Common myeloid progenitor, CD34-positive (primary cell): ENCODE measurements at regions not wholly inside any gene's neighbourhood (a gene's known extent, or its start where the extent isn't known, plus 50 kb on each side); places are given as distances from the start of the nearest gene placed in this dataset.
"Not testable (repeated sequence)": the region's sequence is repeated elsewhere in the genome, so short reads cannot be mapped to it uniquely, and the experiment has no call there.

Source experiments
- CTCF ChIA-PET: fragments of 350-600 bp; sonication (Branson Sonifier 250); formaldehyde crosslinking; loops from one replicate; lab custom pipeline; 2021; ENCODE audit warnings: antibody characterized with exemption; lab: Charles Lee
- POLR2A ChIA-PET: fragments of 350-600 bp; sonication (Branson Sonifier 250); formaldehyde crosslinking; loops from one replicate; lab custom pipeline; 2021; ENCODE audit warnings: antibody characterized with exemption; lab: Charles Lee
- DNase-seq, 3 donors: peaks; one replicate each; pipeline versions ENCODE4 v3.0.0 to v3.0.0-alpha.2; 2013
- H3K27ac ChIP-seq, 2 experiments: 1 replicate in 1 of 2; 2 replicates in 1 of 2; pipeline ENCODE4 v1.7.0; 2013; ENCODE audit warnings: inconsistent platforms in 2 of 2, low read length in 2 of 2, mild to moderate bottlenecking in 2 of 2, low read depth in 1 of 2, moderate library complexity in 1 of 2; ENCODE audit not compliant: severe bottlenecking in 2 of 2, insufficient read depth in 1 of 2, poor library complexity in 1 of 2
- H3K27me3 ChIP-seq, 5 experiments: replicated peaks in 2 of 5; 1 replicate in 3 of 5; 2 replicates in 2 of 5; pipeline versions ENCODE4 v1.6.1 to v1.7.0; 2013; ENCODE audit warnings: low read length in 4 of 5, mild to moderate bottlenecking in 2 of 5, moderate library complexity in 2 of 5, inconsistent platforms in 1 of 5; ENCODE audit not compliant: insufficient read depth in 5 of 5, control insufficient read depth in 4 of 5
- H3K36me3 ChIP-seq, 4 experiments: 1 replicate in 2 of 4; 2 replicates in 2 of 4; pipeline versions ENCODE4 v1.6.1 to v1.7.0; 2013; ENCODE audit warnings: low read length in 3 of 4, control low read depth in 1 of 4, mild to moderate bottlenecking in 1 of 4; ENCODE audit not compliant: control insufficient read depth in 4 of 4, insufficient read depth in 4 of 4
- H3K4me1 ChIP-seq, 4 experiments: 1 replicate in 3 of 4; 2 replicates in 1 of 4; pipeline versions ENCODE4 v1.6.1 to v1.7.1; 2013; ENCODE audit warnings: low read length in 3 of 4, mild to moderate bottlenecking in 3 of 4, control low read depth in 1 of 4, inconsistent platforms in 1 of 4, moderate library complexity in 1 of 4; ENCODE audit not compliant: control insufficient read depth in 4 of 4, insufficient read depth in 4 of 4; ENCODE audit errors: control extremely low read depth in 1 of 4
- H3K4me3 ChIP-seq, 7 experiments: 1 replicate in 4 of 7; 2 replicates in 3 of 7; pipeline versions ENCODE4 v1.5.1 to v1.7.0; 2013; ENCODE audit warnings: mild to moderate bottlenecking in 7 of 7, low read length in 6 of 7, moderate library complexity in 6 of 7, inconsistent platforms in 2 of 7, low read depth in 2 of 7, control low read depth in 1 of 7; ENCODE audit not compliant: insufficient read depth in 4 of 7, control insufficient read depth in 1 of 7; ENCODE audit errors: extremely low read depth in 1 of 7
- H3K9me3 ChIP-seq, 5 experiments: 1 replicate in 4 of 5; 2 replicates in 1 of 5; pipeline versions ENCODE4 v1.6.1 to v1.7.1; 2013; ENCODE audit warnings: low read length in 4 of 5, mild to moderate bottlenecking in 2 of 5, inconsistent platforms in 1 of 5, low read depth in 1 of 5, moderate library complexity in 1 of 5; ENCODE audit not compliant: control insufficient read depth in 4 of 5, insufficient read depth in 2 of 5; ENCODE audit errors: control extremely low read depth in 1 of 5
- WGBS: methylation state at CpG from one replicate; pipeline ENCODE4 v1.1.5; 2013; ENCODE audit not compliant: insufficient coverage; 5-methylcytosine and 5-hydroxymethylcytosine counted together

DNA sequence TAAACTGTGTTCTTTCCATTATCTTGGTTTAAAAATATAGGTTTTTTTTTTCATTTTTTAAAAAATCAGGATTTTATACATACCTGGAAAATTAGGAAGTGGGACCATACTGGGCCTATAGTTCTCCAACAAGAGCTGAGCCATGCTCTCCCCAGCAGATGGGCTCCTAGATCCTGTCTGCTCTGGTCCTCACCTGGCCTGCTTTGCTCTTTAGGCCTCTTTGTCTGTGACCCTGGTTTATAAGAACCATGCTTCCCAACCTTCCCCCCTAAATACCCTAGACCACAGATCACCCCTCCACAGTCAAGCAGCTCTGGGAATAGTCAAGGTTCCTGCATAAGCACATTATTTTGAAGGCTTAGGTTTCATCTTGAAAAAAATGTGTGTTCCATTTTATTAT is 185.0 kb upstream of the TSHZ3 start:
- Histone ChIP-seq H3K27me3 (no peaks in the 10 kb centered on the region), H3K36me3 (no peaks in the 10 kb centered on the region), H3K4me3 (no peak overlapping the region), H3K9me3 (peaks cover 0 to 5% (median 0%) of the 10 kb centered on the region in 5 experiments), H3K27ac (no peak overlapping the region), H3K4me1 (no peaks in the 10 kb centered on the region)
- POLR2A ChIA-PET, result no interaction called here
- CTCF ChIA-PET, result interaction anchor here (1.5 kb wide), 1 partner anchor 15 kb away, joined by 4 read pairs; no protein-coding TSS in a partner anchor
- DNase-seq, result no peak

DNA sequence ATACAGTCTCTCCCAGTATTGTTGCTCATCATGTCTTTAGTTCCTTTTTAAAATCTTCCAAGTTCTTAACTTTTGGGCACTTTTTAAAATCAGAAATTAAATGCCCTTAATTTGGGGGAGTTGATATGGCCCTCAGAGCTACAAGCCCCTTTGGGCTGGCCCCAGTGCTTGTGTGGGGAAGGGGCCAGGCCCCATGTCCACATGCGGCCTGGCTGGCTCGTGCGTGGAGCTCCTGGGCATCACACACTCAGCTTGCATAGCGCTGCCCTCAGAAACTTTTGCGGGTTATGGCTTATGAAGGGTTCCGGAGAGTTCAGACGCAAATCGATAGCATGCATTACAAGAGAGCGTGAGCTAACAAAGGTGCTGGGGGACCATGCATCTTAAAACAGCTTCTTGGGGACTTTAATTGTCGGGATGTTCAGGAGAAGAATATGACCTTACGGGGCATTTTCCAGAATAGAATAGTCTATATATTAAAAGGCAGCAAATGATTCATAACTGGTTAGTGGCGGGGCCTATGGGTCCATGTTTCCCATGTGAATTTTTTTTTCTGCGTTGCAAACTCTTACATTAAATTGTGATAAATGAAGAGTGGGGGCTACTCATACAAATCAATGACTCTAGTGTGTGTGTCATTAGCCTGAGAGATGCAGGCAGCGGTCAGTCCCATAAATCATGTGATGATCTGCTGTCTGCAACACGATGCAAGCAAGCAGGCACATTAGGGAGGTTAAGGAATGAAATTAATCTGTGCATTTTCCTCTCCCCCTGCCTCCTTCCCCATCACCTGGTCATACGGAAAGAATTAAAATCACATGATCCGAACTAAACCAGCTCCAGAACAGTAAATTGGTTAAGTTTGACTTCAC is 185.8 kb upstream of the TSHZ3 start:
- Histone ChIP-seq H3K27ac (no peak overlapping the region), H3K36me3 (no peaks in the 10 kb centered on the region), H3K4me1 (no peaks in the 10 kb centered on the region), H3K9me3 (peaks cover 0 to 5% (median 0%) of the 10 kb centered on the region in 5 experiments), H3K4me3 (no peak overlapping the region), H3K27me3 (peaks cover 0 to 2% (median 0%) of the 10 kb centered on the region in 5 experiments)
- WGBS, result 99% methylated on average over 11 of the region's 17 CpGs
- DNase-seq, result no peak
- POLR2A ChIA-PET, result no interaction called here
- CTCF ChIA-PET, result no interaction called here

- 98% methylated on average over 7 of the region's 8 CpGs for WGBS
- Histone ChIP-seq H3K9me3 (peaks cover 0 to 5% (median 0%) of the 10 kb centered on the region in 5 experiments), H3K27ac (no peak overlapping the region), H3K4me1 (no peaks in the 10 kb centered on the region), H3K27me3 (peaks cover 0 to 3% (median 0%) of the 10 kb centered on the region in 5 experiments), H3K36me3 (no peaks in the 10 kb centered on the region), H3K4me3 (no peak overlapping the region)
- POLR2A ChIA-PET, result no interaction called here
- CTCF ChIA-PET, result no interaction called here
- no peak for DNase-seq
Observed at GRCh38 chr19:31535691-31536460, 186.6 kb upstream of the TSHZ3 start.

DNA sequence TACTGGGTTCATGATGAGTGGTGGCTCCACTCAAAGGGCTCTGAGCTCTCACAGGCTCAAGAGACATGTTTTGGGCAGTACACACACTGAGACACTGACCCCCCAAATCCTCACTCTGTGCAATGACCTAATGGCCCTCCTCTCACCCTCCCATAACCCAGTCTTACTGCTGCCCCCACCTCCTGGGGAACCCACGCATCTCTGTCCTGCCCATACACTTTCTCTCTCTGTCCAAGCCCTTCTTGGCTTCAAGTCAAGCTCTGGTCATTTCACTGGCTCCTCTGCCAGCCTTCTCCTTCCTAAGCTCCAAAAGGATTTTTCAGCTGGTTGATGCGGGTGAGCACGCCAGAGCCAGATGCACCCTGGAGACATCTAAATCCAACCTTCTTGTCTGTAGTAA is 187.9 kb upstream of the TSHZ3 start:
- WGBS, result 92% methylated on average over 1 of the region's 3 CpGs
- H3K4me3 ChIP-seq, result no peak overlapping the region
- POLR2A ChIA-PET, result no interaction called here
- no peak overlapping the region for H3K27ac ChIP-seq
- no peaks in the 10 kb centered on the region for H3K4me1 ChIP-seq
- H3K9me3 ChIP-seq, result peaks cover 0 to 5% (median 0%) of the 10 kb centered on the region in 5 experiments
- no peak for DNase-seq
- H3K36me3 ChIP-seq, result no peaks in the 10 kb centered on the region
- CTCF ChIA-PET, result no interaction called here
- H3K27me3 ChIP-seq, result peaks cover 0 to 8% (median 0%) of the 10 kb centered on the region in 5 experiments

GRCh38 chr19:31537902-31538301 is 188.7 kb upstream of the TSHZ3 start:
- H3K4me1 ChIP-seq, POLR2A ChIA-PET, CTCF ChIA-PET, H3K9me3 ChIP-seq, H3K36me3 ChIP-seq, H3K27ac ChIP-seq, H3K4me3 ChIP-seq: not testable (repeated sequence)
- no CpG with 5 or more reads among the region's 5 CpGs for WGBS
- DNase-seq, result peak in 2 of 3 donors; percentile 2 to 31
- H3K27me3 ChIP-seq, result peaks cover 0 to 10% (median 0%) of the 10 kb centered on the region in 5 experiments

- H3K4me3 ChIP-seq, result no peak overlapping the region
- POLR2A ChIA-PET, result no interaction called here
- H3K36me3 ChIP-seq, result no peaks in the 10 kb centered on the region
- peaks cover 0 to 5% (median 0%) of the 10 kb centered on the region in 5 experiments for H3K9me3 ChIP-seq
- no peak for DNase-seq
- H3K27me3 ChIP-seq, result peaks cover 0 to 12% (median 3%) of the 10 kb centered on the region in 5 experiments
- H3K4me1 ChIP-seq, result no peaks in the 10 kb centered on the region
- WGBS, result 100% methylated on average over 2 of the region's 5 CpGs
- CTCF ChIA-PET, result no interaction called here
- no peak overlapping the region for H3K27ac ChIP-seq
Observed at GRCh38 chr19:31538879-31539278, 189.6 kb upstream of the TSHZ3 start.

DNA sequence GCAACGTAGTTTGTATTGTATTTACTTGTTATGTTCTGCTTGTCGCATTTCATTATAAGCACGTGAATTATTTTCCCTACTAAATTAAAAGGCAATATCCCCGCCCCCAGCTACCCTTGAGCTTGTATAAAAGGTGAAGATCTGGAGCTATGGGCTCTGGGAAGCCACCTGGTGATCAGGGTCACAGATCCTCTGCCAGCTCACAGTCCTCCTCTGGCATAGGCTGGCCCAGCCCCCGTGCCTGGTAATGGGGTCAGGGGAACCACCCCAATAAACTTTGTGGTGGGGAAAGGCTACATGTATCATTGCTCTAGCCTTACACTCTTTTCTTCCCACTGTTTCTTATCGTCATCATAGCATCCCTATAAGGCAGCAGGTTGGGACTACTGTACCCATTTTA is 190.2 kb upstream of the TSHZ3 start:
- CTCF ChIA-PET, result no interaction called here
- Histone ChIP-seq H3K9me3 (peaks cover 0 to 5% (median 0%) of the 10 kb centered on the region in 5 experiments), H3K27ac (no peak overlapping the region), H3K4me1 (no peaks in the 10 kb centered on the region), H3K36me3 (no peaks in the 10 kb centered on the region), H3K4me3 (no peak overlapping the region), H3K27me3 (peaks cover 0 to 12% (median 3%) of the 10 kb centered on the region in 5 experiments)
- POLR2A ChIA-PET, result no interaction called here
- no peak for DNase-seq
- 100% methylated on average over 1 of the region's 6 CpGs for WGBS
